ENCODE measurements at regions not wholly inside any gene's neighbourhood (a gene's known extent, or its start where the extent isn't known, plus 50 kb on each side); places are given as distances from the start of the nearest gene placed in this dataset.

DNA sequence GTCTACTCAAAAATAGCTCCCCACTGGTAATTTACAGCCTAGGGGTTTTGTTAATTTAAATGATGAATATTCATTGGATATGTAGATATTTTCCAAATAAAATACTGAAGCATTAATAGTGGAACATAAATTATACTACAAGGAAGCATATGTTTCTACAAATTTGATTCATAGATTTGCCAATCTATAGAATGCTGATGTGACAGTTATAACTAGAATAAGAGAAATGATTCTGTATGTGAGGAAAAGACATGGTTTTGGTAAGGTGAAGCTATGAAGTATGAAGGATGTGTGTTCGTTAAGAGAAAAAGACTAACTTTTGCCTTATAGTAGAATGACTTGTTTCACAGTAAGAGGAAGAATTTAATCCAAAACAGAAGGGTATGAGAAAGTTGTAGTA is 61.3 kb downstream of the IARS1 start:
- Histone ChIP-seq H3K36me3 (ENCODE audit: insufficient read depth, low read length) (peaks cover 64% of the 10 kb centered on the region), H3K4me2 (ENCODE audit: insufficient read depth, low read length) (no peak overlapping the region), H3K9me3 (ENCODE audit: low read depth, low read length) (no peaks in the 10 kb centered on the region), H3K27me3 (ENCODE audit: insufficient read depth, low read length) (no peaks in the 10 kb centered on the region), H4K20me1 (ENCODE audit: insufficient read depth, low read length) (no peaks in the 10 kb centered on the region), H2AFZ (ENCODE audit: low read length) (no peak overlapping the region), H3K4me1 (ENCODE audit: insufficient read depth, low read length) (no peaks in the 10 kb centered on the region), H3K79me2 (ENCODE audit: insufficient read depth, low read length) (peaks cover 2% of the 10 kb centered on the region), H3K4me3 (ENCODE audit: insufficient read depth, low read length) (no peak overlapping the region), H3K27ac (ENCODE audit: low read depth, low read length) (no peak overlapping the region)
- TF ChIP-seq, protein P1, sequence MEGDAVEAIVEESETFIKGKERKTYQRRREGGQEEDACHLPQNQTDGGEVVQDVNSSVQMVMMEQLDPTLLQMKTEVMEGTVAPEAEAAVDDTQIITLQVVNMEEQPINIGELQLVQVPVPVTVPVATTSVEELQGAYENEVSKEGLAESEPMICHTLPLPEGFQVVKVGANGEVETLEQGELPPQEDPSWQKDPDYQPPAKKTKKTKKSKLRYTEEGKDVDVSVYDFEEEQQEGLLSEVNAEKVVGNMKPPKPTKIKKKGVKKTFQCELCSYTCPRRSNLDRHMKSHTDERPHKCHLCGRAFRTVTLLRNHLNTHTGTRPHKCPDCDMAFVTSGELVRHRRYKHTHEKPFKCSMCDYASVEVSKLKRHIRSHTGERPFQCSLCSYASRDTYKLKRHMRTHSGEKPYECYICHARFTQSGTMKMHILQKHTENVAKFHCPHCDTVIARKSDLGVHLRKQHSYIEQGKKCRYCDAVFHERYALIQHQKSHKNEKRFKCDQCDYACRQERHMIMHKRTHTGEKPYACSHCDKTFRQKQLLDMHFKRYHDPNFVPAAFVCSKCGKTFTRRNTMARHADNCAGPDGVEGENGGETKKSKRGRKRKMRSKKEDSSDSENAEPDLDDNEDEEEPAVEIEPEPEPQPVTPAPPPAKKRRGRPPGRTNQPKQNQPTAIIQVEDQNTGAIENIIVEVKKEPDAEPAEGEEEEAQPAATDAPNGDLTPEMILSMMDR (IDR thresholded peaks at IDR 0.05; ENCODE audit: extremely low read depth, low read depth, low read length): no peak
- DNase-seq (ENCODE audit: insufficient read length, low spot score, missing footprints): no peak

DNA sequence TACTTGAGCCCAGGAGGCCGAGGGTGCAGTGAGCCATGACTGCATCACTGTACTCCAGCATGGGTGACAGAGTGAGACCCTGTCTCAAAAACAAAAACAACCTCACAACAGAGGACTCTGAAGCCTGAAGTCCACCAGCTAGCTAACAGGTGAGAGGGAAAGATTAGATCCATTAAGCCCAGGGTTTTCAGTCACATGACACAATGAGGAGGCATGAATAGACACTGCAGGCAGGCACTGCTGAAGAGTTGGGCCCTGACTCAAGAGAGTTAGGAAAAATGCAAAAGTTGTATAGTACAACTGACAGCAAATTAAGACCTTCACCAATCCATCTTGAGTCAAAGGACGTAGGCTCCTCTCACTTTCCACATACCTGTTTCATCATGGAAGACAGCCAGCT is 64.9 kb downstream of the IARS1 start:
- no peaks in the 10 kb centered on the region for H4K20me1 ChIP-seq (ENCODE audit: insufficient read depth, low read length)
- H3K79me2 ChIP-seq (ENCODE audit: insufficient read depth, low read length): peaks cover 6% of the 10 kb centered on the region
- H3K27ac ChIP-seq (ENCODE audit: low read depth, low read length): no peak overlapping the region
- no peaks in the 10 kb centered on the region for H3K9me3 ChIP-seq (ENCODE audit: low read depth, low read length)
- peaks cover 60% of the 10 kb centered on the region for H3K36me3 ChIP-seq (ENCODE audit: insufficient read depth, low read length)
- H3K4me3 ChIP-seq (ENCODE audit: insufficient read depth, low read length): no peak overlapping the region
- no peaks in the 10 kb centered on the region for H3K27me3 ChIP-seq (ENCODE audit: insufficient read depth, low read length)
- TF ChIP-seq, protein P1 (IDR thresholded peaks at IDR 0.05; ENCODE audit: extremely low read depth, low read depth, low read length): no peak
- no peaks in the 10 kb centered on the region for H3K4me1 ChIP-seq (ENCODE audit: insufficient read depth, low read length)
- no peak for DNase-seq (ENCODE audit: insufficient read length, low spot score, missing footprints)
- no peak overlapping the region for H2AFZ ChIP-seq (ENCODE audit: low read length)
- H3K4me2 ChIP-seq (ENCODE audit: insufficient read depth, low read length): no peak overlapping the region

DNA sequence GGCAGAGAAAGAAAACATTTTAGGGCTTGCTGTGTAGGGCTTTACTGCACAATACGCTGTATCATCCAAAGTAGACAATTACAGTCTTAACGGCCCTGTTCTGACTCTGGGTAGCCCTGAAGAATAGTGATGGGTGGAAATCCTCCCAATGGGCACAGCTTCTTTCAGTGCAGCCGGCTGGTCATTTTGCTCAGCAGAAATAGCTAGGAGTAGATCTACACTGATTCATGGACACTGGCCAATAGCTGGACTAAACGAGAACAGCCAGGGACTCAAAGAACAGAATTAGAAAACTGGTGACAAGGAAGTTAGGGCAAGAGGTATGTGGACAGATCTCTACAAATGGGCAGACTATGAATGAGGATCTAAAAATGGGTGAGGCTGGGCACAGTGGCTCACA is 69.3 kb downstream of the IARS1 start:
- Histone ChIP-seq H3K9me3 (ENCODE audit: low read depth, low read length) (no peaks in the 10 kb centered on the region), H3K27me3 (ENCODE audit: insufficient read depth, low read length) (no peaks in the 10 kb centered on the region), H3K36me3 (ENCODE audit: insufficient read depth, low read length) (peaks cover 70% of the 10 kb centered on the region), H3K79me2 (ENCODE audit: insufficient read depth, low read length) (peaks cover 21% of the 10 kb centered on the region), H3K4me2 (ENCODE audit: insufficient read depth, low read length) (no peak overlapping the region), H3K4me1 (ENCODE audit: insufficient read depth, low read length) (no peaks in the 10 kb centered on the region), H2AFZ (ENCODE audit: low read length) (no peak overlapping the region), H4K20me1 (ENCODE audit: insufficient read depth, low read length) (no peaks in the 10 kb centered on the region), H3K27ac (ENCODE audit: low read depth, low read length) (no peak overlapping the region), H3K4me3 (ENCODE audit: insufficient read depth, low read length) (no peak overlapping the region)
- DNase-seq (ENCODE audit: insufficient read length, low spot score, missing footprints): peak; percentile 69
- TF ChIP-seq, protein P1 (IDR thresholded peaks at IDR 0.05; ENCODE audit: extremely low read depth, low read depth, low read length): no peak

DNA sequence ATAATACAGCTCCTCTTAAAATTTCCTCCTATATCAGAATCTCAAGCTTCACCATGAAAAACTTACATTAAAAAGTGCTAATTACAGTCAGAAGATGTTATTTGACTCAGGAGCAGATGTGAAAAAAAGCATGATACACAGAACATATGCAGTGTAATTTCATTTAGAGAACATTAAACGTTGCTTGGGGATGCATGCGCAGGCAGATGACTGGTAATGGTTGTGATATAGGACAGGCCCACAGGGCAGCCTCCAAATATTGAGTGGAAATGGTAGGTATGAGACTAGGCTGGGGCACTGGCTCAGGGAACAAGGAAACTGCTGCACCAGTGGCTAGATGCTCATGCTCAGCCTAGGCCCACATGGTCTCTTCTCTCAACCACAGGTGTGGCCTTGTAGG is 69.7 kb downstream of the IARS1 start:
- H3K4me2 ChIP-seq (ENCODE audit: insufficient read depth, low read length): no peak overlapping the region
- H3K36me3 ChIP-seq (ENCODE audit: insufficient read depth, low read length): peaks cover 66% of the 10 kb centered on the region
- peaks cover 21% of the 10 kb centered on the region for H3K79me2 ChIP-seq (ENCODE audit: insufficient read depth, low read length)
- no peaks in the 10 kb centered on the region for H3K27me3 ChIP-seq (ENCODE audit: insufficient read depth, low read length)
- no peak overlapping the region for H3K4me3 ChIP-seq (ENCODE audit: insufficient read depth, low read length)
- no peak for DNase-seq (ENCODE audit: insufficient read length, low spot score, missing footprints)
- H3K4me1 ChIP-seq (ENCODE audit: insufficient read depth, low read length): no peaks in the 10 kb centered on the region
- no peak overlapping the region for H2AFZ ChIP-seq (ENCODE audit: low read length)
- no peak overlapping the region for H3K27ac ChIP-seq (ENCODE audit: low read depth, low read length)
- H3K9me3 ChIP-seq (ENCODE audit: low read depth, low read length): no peaks in the 10 kb centered on the region
- H4K20me1 ChIP-seq (ENCODE audit: insufficient read depth, low read length): no peaks in the 10 kb centered on the region
- TF ChIP-seq, protein P1 (IDR thresholded peaks at IDR 0.05; ENCODE audit: extremely low read depth, low read depth, low read length): no peak

Data from osteoblast (primary cell).